CD4-positive, alpha-beta T cell treated with Interleukin-17A for 4 hours (primary cell): ENCODE measurements at regions not wholly inside any gene's neighbourhood (a gene's known extent, or its start where the extent isn't known, plus 50 kb on each side); places are given as distances from the start of the nearest gene placed in this dataset.

ENCODE experiments used
- DNase-seq: peaks from one replicate; pipeline ENCODE4 v3.0.0-alpha.2; 2020; ENCODE audit warnings: mixed read lengths

DNA sequence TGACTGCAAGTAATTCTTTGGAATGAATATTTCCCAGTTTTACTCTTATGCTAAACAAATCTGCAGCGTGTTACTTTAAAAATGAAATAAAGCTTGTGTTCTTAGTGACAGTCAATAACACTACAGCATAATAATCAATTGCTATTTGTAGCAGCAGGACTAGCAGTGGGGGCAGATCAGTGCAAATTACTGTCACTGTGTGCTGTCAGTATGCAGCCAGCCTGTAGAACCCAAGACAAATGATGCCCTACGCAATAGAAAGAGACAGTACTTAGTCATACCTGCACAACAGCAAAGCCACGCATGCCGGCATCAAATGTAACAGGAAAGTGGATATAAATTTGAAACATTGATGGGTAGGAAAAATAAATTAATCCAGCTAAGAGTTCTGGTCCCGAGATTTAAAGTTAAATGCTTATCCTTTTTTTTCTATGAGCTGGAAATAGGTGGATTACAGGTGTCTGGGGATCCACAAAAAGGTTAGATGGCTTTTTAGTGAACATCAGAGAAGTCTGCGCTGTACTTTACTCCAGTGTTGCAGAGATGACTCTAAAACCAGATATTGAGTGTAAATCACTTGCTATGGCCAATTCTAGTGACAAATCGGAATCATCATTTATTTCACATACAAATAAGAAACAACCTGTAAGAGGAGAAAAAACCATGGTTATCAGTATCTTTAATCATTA is 812.4 kb upstream of the ZEB2 start:
- no peak for DNase-seq

DNA sequence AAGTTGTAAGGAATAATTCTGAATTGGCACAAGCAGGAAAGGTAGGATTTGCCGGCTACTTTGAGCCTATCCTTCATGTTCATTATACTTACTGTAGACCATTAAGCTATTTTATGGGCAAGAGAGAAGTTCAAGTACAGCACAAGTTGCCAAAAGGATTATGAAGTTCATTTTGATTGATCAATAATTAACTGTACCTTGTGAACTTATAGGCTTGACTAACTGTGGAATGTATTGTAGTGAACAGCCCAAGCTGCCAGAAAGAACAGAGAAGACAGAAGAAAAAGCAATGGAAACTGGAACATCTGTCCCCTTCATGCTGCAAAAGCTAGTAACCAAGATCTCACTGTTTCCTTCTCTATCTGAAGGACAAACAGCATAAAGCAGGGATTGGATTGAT is 810.1 kb upstream of the ZEB2 start:
- no peak for DNase-seq

DNA sequence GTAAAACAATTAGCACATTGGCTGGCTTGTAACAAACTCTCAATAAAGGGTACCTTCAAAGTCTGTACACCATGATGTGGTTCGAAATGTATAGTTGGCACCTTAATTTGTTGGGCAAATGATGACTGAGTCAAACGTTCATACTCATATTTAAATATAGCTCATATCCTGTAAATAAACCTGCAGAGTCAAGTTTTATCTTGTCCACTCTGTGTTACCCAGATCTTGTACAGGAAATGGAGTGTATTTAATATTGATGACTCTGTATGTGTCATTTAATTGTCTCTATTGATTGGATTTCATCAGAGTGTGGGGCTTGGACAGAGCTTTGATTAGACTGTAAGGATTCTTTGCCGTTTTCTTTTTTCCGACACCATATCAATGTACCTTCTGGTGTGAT is 805.6 kb upstream of the ZEB2 start:
- no peak for DNase-seq

- DNase-seq, result no peak
Measured at GRCh38 chr2:145324748-145325147, 804.8 kb upstream of the ZEB2 start.

- DNase-seq, result no peak
Measured at GRCh38 chr2:145323512-145323911, 803.6 kb upstream of the ZEB2 start.

DNA sequence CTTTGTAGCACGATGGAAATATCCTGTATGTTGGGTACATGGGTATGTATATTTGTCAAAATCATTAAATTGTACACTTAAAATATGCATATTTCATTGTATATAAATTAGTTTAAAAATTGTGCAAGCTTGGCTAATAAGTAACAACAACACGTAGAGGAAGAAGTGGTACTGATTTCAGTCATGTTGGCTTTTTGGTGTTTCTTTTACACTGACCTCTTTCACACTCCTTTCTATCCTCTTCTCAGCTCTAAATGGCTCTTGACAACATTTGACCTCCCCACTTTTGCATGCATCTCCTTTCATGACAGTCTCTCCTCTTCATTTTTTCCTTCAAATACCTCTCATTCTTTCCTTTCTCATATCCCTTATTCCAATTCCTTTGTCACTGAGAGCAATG is 801.4 kb upstream of the ZEB2 start:
- DNase-seq, result no peak

- no peak for DNase-seq
Measured at GRCh38 chr2:145316496-145316895, 796.6 kb upstream of the ZEB2 start.

- DNase-seq, result no peak
Measured at GRCh38 chr2:145315053-145315452, 795.1 kb upstream of the ZEB2 start.

- DNase-seq, result no peak
Measured at GRCh38 chr2:145314119-145314633, 794.3 kb upstream of the ZEB2 start.

- DNase-seq, result no peak
Measured at GRCh38 chr2:145305889-145306288, 786.0 kb upstream of the ZEB2 start.

DNA sequence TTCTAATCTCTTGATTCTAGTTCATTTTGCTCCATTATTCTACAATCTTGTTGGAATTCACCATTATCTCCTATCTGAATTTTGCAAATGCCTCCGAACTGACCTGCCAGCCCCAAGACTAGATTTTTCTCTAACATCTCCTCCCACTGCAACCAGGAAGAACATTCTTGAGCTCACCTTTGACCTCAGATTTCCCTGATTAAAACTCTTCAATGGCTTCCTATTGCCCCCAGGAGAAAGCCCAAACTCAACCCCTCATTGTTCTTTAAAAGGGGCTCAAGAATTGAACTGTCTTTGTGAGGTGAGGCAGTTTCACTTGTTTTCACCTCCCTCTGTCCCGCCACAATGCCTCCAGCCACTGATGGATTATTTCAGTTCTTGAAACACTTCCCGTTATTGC is 784.6 kb upstream of the ZEB2 start:
- DNase-seq, result no peak

DNA sequence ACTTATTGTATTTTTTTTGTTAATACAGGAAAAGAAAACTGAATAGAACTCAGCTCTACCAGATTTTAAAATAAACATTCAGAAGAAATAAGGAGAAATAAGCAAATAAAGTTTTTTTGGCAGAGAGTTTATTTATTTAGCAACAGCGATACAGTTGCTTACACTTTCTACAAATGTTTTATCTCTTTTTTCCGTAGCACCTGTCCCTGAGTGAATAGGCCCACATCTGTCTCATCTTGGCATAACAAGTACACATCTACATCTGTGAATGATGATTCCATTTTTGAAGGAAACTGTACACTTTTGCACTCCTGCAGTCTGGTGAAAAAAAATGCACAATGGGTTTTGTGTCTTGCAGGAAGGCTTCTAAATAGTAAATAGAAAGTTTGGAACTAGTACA is 783.6 kb upstream of the ZEB2 start:
- no peak for DNase-seq

DNA sequence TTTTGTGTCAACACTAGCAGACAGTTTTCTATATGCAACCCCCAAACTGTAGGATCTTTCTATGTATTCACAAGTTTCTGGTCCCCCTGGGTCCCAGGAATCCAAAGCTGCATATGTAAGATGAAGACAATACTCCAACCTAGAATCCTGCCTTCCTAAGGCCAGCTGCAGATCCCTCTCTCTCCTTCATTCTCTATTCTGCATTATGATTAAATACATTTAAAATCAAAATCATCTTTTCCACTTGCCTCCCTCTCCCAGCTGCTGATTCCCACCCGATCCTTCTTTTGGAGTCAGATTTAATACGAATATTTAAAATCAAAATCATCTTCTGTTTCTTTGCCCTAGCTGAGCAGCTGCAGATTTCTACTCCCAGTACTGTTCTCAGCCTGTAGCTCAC is 783.0 kb upstream of the ZEB2 start:
- DNase-seq, result no peak

DNA sequence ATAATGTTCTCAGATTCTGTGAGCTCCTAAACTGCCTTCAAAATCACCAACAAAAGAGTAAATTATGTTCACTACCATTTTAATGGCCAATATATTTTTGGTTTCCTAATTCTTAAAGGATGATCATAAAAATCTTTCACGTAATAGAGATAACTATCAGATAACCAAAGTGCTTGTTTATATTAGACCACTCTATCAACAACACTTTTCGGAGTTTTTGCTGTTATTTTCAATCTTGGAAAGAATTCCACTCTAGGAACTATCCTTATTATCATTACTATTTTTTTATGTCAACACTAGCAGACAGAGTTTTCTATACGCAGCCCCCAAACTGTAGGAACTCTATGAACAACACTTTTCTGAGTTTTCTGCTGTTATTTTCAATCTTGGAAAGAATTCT is 782.5 kb upstream of the ZEB2 start:
- DNase-seq, result no peak

GRCh38 chr2:145299368-145299767 is 779.4 kb upstream of the ZEB2 start:
- DNase-seq, result no peak

DNA sequence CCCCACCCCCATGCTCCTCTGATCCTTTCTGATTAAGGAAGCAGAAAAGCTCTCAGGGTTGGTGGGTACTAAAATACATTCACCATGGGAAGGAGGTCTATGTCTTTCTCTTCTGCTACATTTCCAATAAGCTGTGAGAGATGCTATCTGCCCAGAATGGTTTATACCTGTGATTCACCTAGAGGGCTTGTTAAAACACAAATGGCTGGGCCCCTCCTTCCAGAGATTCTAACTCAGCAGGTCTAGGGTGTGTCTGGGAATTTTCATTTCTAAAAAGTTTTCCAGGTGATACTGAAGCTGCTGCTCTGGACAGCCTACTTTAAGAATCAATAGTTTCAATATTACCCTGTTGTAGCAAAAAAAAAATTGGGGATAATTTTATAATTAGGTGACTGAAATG is 772.2 kb upstream of the ZEB2 start:
- no peak for DNase-seq

GRCh38 chr2:145290986-145291385 is 771.1 kb upstream of the ZEB2 start:
- DNase-seq, result no peak

DNA sequence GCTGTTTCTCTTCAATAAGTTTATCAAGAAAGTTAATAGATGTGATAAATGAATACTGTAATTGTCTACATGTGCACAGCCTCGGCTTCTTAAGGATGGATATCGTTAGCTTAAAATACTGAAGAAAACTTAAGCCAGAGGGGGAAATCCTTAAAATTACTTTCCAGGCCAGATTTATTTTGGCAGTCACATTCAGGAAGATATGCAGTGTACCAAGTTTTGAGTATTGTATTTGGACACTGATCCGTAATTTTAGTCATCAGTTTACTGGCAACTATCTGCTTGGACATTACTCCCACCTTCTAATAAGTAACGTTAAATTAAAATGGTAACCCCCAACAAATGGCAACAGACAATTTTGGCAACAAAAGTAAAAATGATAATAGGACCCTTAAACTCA is 770.0 kb upstream of the ZEB2 start:
- DNase-seq, result no peak

- DNase-seq, result no peak
Measured at GRCh38 chr2:145288650-145289496, 769.0 kb upstream of the ZEB2 start.

DNA sequence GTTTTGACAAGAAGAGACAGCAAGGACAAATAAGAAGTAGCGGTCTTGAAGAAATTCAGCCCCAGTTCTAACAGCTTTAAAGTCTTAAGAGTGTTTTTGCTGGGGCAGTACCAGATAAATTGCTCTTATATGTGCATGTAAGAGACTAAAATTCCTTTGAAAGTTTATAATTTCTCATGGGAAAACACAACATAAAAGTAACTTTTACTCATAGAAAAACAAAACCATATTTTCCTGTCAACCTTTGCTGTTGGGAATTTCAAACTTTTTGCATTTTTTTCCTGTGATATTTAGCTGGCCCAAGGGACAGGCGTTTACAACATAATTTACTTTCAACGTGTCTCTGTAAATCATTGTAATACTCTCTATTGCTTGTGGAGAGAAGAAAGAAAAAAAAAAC is 767.8 kb upstream of the ZEB2 start:
- no peak for DNase-seq

DNA sequence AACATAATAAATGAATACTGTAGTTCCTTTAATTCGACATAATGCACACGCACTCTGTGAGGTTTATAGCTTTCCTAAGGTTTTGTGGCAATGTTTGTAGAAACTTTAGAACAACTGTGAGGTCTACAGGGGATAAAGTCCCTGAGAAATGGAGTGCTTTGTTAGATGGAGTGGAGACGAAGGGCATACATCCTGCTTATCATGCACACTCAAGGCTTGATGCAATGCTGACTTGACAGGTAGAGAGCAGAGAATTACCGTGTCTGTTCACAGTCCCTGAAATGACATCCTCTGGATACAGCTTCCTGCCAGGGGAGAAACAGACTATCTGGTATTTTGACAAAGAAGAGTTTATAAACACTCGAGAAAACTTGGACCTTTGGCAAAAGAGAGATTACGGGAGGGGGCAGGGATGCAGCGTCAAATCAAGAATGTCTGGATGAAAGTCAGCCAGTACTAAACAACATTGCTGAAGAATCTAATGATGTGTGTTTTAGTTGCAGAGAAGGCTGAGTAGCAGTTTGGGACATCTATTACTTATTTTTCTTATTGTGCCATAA is 766.9 kb upstream of the ZEB2 start:
- DNase-seq, result no peak

DNA sequence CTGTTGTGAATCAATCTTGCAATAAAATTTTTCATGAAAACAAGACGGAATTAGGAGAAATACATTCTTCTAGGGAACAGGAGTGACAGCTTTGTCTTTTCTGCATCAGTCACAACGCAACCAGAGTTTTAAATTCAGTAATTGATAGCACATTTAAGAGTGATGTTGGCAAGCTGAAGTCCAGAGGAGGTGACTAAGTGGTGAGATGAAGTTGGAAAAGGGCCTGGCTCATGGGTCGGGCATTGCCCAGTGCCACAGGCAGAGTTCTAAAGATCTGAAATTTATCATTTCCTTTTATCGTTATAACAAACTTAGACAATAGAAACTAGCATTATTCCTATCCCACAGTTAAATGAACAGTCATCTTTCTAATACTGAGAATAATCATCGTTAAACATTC is 764.6 kb upstream of the ZEB2 start:
- no peak for DNase-seq

GRCh38 chr2:145283131-145283530 is 763.2 kb upstream of the ZEB2 start:
- DNase-seq, result no peak

GRCh38 chr2:145277922-145278321 is 758.0 kb upstream of the ZEB2 start:
- DNase-seq, result no peak
